ENCODE measurements at regions not wholly inside any gene's neighbourhood (a gene's known extent, or its start where the extent isn't known, plus 50 kb on each side); places are given as distances from the start of the nearest gene placed in this dataset.

GRCh38 chr11:33646629-33647028 lies 54.0 kb downstream of the C11orf91 start:
- ChIA-PET POLR2A (no interaction called here), CTCF (interaction anchor here (0.7 kb wide), 1 partner anchor 339 kb away, joined by 4 read pairs; no protein-coding TSS in a partner anchor)
- no peaks in the 10 kb centered on the region for H3K36me3 ChIP-seq (ENCODE audit: control insufficient read depth in 2 of 2, insufficient read depth in 1 of 2, low read length in 2 of 2)
- H3K4me1 ChIP-seq (ENCODE audit: control insufficient read depth, insufficient read depth, low read length) = no peaks in the 10 kb centered on the region
- no peak overlapping the region for H3K4me3 ChIP-seq (ENCODE audit: low read depth, low read length)
- TF ChIP-seq ZNF391 (tag by site-specific recombination; IDR thresholded peaks at IDR 0.05; ENCODE audit: borderline replicate concordance, low read depth) = no peak
- no peak for TF ChIP-seq ZNF558 (tag by site-specific recombination; IDR thresholded peaks at IDR 0.05)
- no peak for TF ChIP-seq BCL6B (tag by site-specific recombination; IDR thresholded peaks at IDR 0.05)
- no peak for TF ChIP-seq ZNF571 (tag by site-specific recombination; IDR thresholded peaks at IDR 0.05)
- no peak for TF ChIP-seq ZNF311 (tag by site-specific recombination; IDR thresholded peaks at IDR 0.05; ENCODE audit: borderline replicate concordance)
- TF ChIP-seq ZSCAN18 (tag by site-specific recombination; IDR thresholded peaks at IDR 0.05) = no peak
- no peak for TF ChIP-seq SCRT2 (tag by site-specific recombination; IDR thresholded peaks at IDR 0.05)
- TF ChIP-seq YY1 (tag by site-specific recombination; IDR thresholded peaks at IDR 0.05) = no peak
- no peak for TF ChIP-seq ZNF654 (tag by site-specific recombination; IDR thresholded peaks at IDR 0.05; ENCODE audit: low read depth)
- TF ChIP-seq ZNF785 (tag by site-specific recombination; IDR thresholded peaks at IDR 0.05) = no peak
- TF ChIP-seq MEIS1 (CRISPR knock-in tag; IDR thresholded peaks at IDR 0.05; ENCODE audit: borderline replicate concordance) = no peak
- TF ChIP-seq PRDM1 (tag by site-specific recombination; IDR thresholded peaks at IDR 0.05) = no peak
- no peak for TF ChIP-seq ZBTB20 (tag by site-specific recombination; IDR thresholded peaks at IDR 0.05)
- no peak for TF ChIP-seq ZBTB11 (tag by site-specific recombination; conservative IDR thresholded peaks at IDR 0.05; ENCODE audit: low read depth)
- no peak for TF ChIP-seq SP7 (tag by site-specific recombination; IDR thresholded peaks at IDR 0.05)
- no peaks in the 10 kb centered on the region for H3K9me3 ChIP-seq (ENCODE audit: control insufficient read depth, insufficient read depth, low read depth, low read length)
- H3K27ac ChIP-seq (ENCODE audit: extremely low read depth, low read depth, low read length) = no peak overlapping the region

- CTCF ChIA-PET = no interaction called here
- POLR2A ChIA-PET = no interaction called here
- TF ChIP-seq ZNF704 (tag by site-specific recombination; IDR thresholded peaks at IDR 0.05) (no peak), REPIN1 (tag by site-specific recombination; IDR thresholded peaks at IDR 0.05; ENCODE audit: low read depth) (no peak), ZNF211 (tag by site-specific recombination; IDR thresholded peaks at IDR 0.05; ENCODE audit: low read depth) (no peak), ZNF677 (tag by site-specific recombination; IDR thresholded peaks at IDR 0.05) (no peak), ZSCAN16 (tag by site-specific recombination; IDR thresholded peaks at IDR 0.05) (no peak), PRDM6 (tag by site-specific recombination; IDR thresholded peaks at IDR 0.05) (no peak), ZNF214 (tag by site-specific recombination; IDR thresholded peaks at IDR 0.05; ENCODE audit: borderline replicate concordance) (no peak), SALL2 (tag by site-specific recombination; IDR thresholded peaks at IDR 0.05; ENCODE audit: borderline replicate concordance) (no peak), ZNF404 (tag by site-specific recombination; IDR thresholded peaks at IDR 0.05) (no peak), ZNF10 (tag by site-specific recombination; IDR thresholded peaks at IDR 0.05) (no peak), ZNF843 (tag by site-specific recombination; IDR thresholded peaks at IDR 0.05) (no peak)
Observed at GRCh38 chr11:33646168-33646567, 54.5 kb downstream of the C11orf91 start.

More at GRCh38 chr11:33646168-33646567, 54.5 kb downstream of the C11orf91 start:
- Histone ChIP-seq H3K4me3 (ENCODE audit: low read depth, low read length) (no peak overlapping the region), H3K36me3 (ENCODE audit: control insufficient read depth in 2 of 2, insufficient read depth in 1 of 2, low read length in 2 of 2) (no peaks in the 10 kb centered on the region), H3K27ac (ENCODE audit: extremely low read depth, low read depth, low read length) (no peak overlapping the region), H3K9me3 (ENCODE audit: control insufficient read depth, insufficient read depth, low read depth, low read length) (no peaks in the 10 kb centered on the region), H3K4me1 (ENCODE audit: control insufficient read depth, insufficient read depth, low read length) (no peaks in the 10 kb centered on the region)

Data from HEK293 (cell line).